Muscle layer of colon (tissue), 2 donors: ENCODE measurements at regions not wholly inside any gene's neighbourhood (a gene's known extent, or its start where the extent isn't known, plus 50 kb on each side); places are given as distances from the start of the nearest gene placed in this dataset.
"Not testable (repeated sequence)": the region's sequence is repeated elsewhere in the genome, so short reads cannot be mapped to it uniquely, and the experiment has no call there.

Experiments
- H3K27ac ChIP-seq: one replicate; pipeline ENCODE4 v1.7.0; 2013; ENCODE audit warnings: low read depth, mild to moderate bottlenecking, low read length, moderate library complexity
- H3K27me3 ChIP-seq, 2 donors: one replicate each; pipeline ENCODE4 v1.7.0; 2013; ENCODE audit warnings: low read length in 2 of 2, mild to moderate bottlenecking in 2 of 2; ENCODE audit not compliant: insufficient read depth in 2 of 2, control insufficient read depth in 1 of 2
- H3K36me3 ChIP-seq: one replicate; pipeline ENCODE4 v1.7.0; 2013; ENCODE audit warnings: mild to moderate bottlenecking, low read length; ENCODE audit not compliant: insufficient read depth
- H3K4me1 ChIP-seq: one replicate; pipeline ENCODE4 v1.7.0; 2013; ENCODE audit warnings: mild to moderate bottlenecking, low read length; ENCODE audit not compliant: insufficient read depth
- H3K4me3 ChIP-seq, 2 donors: one replicate each; pipeline ENCODE4 v1.7.0; 2013; ENCODE audit warnings: low read length in 2 of 2, low read depth in 1 of 2, mild to moderate bottlenecking in 1 of 2, moderate library complexity in 1 of 2
- H3K9ac ChIP-seq: one replicate; pipeline ENCODE4 v1.7.0; 2013; ENCODE audit warnings: low read length
- H3K9me3 ChIP-seq: one replicate; pipeline ENCODE4 v1.7.0; 2013; ENCODE audit warnings: mild to moderate bottlenecking, low read length
- donor health status: abdominal sarcoma.
- donor health status: Adenocarcinoma of cecum.

GRCh38 chr1:55813618-55814017, 598.5 kb upstream of the USP24 start:
- H3K36me3 ChIP-seq = no peaks in the 10 kb centered on the region
- peaks cover 24% of the 10 kb centered on the region for H3K4me1 ChIP-seq
- no peak overlapping the region for H3K27ac ChIP-seq

DNA sequence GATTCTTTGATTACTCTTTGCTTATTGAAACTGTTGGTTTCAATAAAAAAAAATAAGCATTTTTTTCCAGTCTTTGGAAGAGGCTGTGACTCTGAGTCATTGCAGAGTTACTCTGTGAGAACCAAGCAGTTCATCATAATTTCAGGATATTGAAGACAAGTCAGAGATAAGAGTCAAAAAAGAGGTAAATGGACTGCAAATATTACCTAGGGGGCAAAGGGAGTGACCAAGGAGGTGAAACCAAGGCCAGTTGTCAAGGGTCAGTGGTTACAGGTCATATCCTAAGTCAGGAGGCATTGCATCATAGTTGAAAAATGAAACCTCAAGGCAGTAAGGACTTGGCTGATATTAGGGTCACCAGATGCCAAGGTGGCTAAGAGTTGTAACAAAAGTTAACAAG, 597.1 kb upstream of the USP24 start:
- H3K27me3 ChIP-seq = no peaks in the 10 kb centered on the region
- H3K9ac ChIP-seq = no peak overlapping the region
- no peaks in the 10 kb centered on the region for H3K9me3 ChIP-seq
- H3K27ac ChIP-seq = no peak overlapping the region
- H3K4me3 ChIP-seq = no peak overlapping the region
- peaks cover 24% of the 10 kb centered on the region for H3K4me1 ChIP-seq
- H3K36me3 ChIP-seq = no peaks in the 10 kb centered on the region

More at GRCh38 chr1:55813618-55814017, 598.5 kb upstream of the USP24 start:
- Histone ChIP-seq H3K4me3 (no peak overlapping the region), H3K9ac (no peak overlapping the region), H3K27me3 (no peaks in the 10 kb centered on the region), H3K9me3 (no peaks in the 10 kb centered on the region)

GRCh38 chr1:55808263-55808662, 593.1 kb upstream of the USP24 start:
- Histone ChIP-seq H3K9me3 (no peaks in the 10 kb centered on the region), H3K4me1 (peaks cover 10% of the 10 kb centered on the region), H3K27ac (no peak overlapping the region)

DNA sequence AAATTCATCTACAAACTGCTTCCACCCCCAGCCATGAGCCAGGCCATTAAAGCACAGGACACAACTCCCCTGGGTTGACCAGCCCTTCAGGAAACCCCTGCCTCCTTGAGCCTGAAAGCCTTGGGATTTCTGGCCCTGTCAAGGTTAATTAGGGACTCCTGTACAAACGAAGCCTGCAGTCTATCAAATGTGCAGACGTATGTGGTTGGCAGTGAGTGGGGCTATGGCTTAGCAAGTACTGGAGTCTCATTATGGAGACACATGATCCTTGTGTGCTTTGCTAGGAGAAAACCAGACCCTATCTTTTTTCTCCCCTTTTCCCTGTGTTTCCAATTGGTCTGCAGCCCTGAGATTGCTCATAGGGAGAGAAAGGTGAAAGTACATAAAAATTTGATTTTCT, 588.3 kb upstream of the USP24 start:
- Histone ChIP-seq H3K27ac (no peak overlapping the region), H3K9me3 (no peaks in the 10 kb centered on the region), H3K9ac (no peak overlapping the region), H3K4me3 (no peak overlapping the region), H3K27me3 (no peaks in the 10 kb centered on the region), H3K4me1 (no peaks in the 10 kb centered on the region), H3K36me3 (no peaks in the 10 kb centered on the region)

More at GRCh38 chr1:55808263-55808662, 593.1 kb upstream of the USP24 start:
- Histone ChIP-seq H3K9ac (no peak overlapping the region), H3K27me3 (no peaks in the 10 kb centered on the region), H3K4me3 (no peak overlapping the region), H3K36me3 (no peaks in the 10 kb centered on the region)

DNA sequence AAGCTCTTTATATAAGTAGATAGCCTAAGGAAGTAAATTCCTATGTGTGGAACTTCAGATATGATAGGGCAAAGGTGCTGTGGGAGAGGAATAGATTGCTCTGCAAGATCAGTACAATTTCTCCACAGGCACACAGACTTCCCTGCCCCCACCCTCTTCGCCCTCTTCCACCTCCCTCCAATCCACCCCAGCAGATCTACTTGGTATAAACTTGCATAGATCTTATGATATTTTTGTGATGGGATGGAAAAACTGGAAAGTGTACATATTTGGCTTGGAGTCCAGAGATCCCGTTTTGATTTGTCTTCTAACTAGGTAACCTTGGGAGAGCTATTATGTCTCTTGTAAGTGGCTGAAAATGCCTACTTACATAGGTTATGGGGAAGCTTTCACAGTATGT, 586.3 kb upstream of the USP24 start:
- no peaks in the 10 kb centered on the region for H3K36me3 ChIP-seq
- H3K4me3 ChIP-seq = no peak overlapping the region
- no peaks in the 10 kb centered on the region for H3K9me3 ChIP-seq
- H3K9ac ChIP-seq = no peak overlapping the region
- H3K27me3 ChIP-seq = no peaks in the 10 kb centered on the region
- H3K27ac ChIP-seq = no peak overlapping the region
- H3K4me1 ChIP-seq = no peaks in the 10 kb centered on the region

GRCh38 chr1:55800503-55800902, 585.3 kb upstream of the USP24 start:
- Histone ChIP-seq H3K4me1 (no peaks in the 10 kb centered on the region), H3K9me3 (no peaks in the 10 kb centered on the region)

DNA sequence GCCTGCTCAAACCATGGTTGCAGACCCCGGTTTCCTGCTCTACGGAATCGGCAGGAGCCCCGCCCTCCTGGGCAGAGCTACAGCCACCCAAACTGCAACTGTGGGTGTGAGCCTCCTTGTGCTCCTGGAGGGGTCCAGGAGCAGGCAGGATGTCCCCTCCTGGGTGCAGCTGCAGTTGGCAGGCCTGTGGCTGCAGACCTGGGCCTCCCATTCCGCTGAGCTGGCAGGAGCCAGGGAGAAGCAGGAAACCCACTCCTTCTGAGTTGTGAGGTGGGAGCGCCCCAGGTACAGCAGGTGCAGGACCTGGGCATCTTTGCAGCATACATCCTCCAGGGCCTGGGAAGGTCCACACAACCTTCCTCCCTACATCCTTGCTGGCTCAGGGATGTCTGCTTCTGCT, 578.7 kb upstream of the USP24 start:
- no peaks in the 10 kb centered on the region for H3K4me1 ChIP-seq
- H3K27ac ChIP-seq = no peak overlapping the region
- H3K4me3 ChIP-seq = no peak overlapping the region
- no peaks in the 10 kb centered on the region for H3K36me3 ChIP-seq
- no peak overlapping the region for H3K9ac ChIP-seq
- H3K27me3 ChIP-seq = no peaks in the 10 kb centered on the region
- H3K9me3 ChIP-seq = no peaks in the 10 kb centered on the region

More at GRCh38 chr1:55800503-55800902, 585.3 kb upstream of the USP24 start:
- no peaks in the 10 kb centered on the region for H3K27me3 ChIP-seq
- no peaks in the 10 kb centered on the region for H3K36me3 ChIP-seq
- H3K9ac ChIP-seq = no peak overlapping the region
- no peak overlapping the region for H3K4me3 ChIP-seq
- no peak overlapping the region for H3K27ac ChIP-seq

- no peaks in the 10 kb centered on the region for H3K36me3 ChIP-seq
- H3K9ac ChIP-seq = no peak overlapping the region
- no peaks in the 10 kb centered on the region for H3K9me3 ChIP-seq
Observed at GRCh38 chr1:55792870-55793269, 577.7 kb upstream of the USP24 start.

DNA sequence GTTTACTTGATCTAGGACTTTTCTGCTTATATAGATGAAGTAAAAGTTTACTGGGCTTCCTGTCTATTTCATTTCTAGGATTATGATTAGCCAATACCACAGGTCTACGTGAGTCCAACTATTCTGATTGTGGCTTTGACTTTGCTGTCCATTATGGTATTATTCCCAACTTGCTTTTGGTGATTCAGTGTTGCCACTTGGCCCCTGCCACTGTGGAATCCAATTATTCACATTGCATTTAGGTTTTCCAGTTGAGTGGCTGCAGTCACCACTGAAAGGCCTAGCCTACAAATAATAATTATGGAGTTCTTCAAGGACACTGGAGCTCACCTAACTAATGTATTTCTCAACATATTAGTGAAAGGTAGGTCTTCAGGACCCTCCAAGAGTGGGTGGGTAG, 574.3 kb upstream of the USP24 start:
- Histone ChIP-seq H3K27ac (no peak overlapping the region), H3K9ac (no peak overlapping the region), H3K27me3 (no peaks in the 10 kb centered on the region), H3K4me1 (no peaks in the 10 kb centered on the region), H3K36me3 (no peaks in the 10 kb centered on the region), H3K9me3 (no peaks in the 10 kb centered on the region), H3K4me3 (no peak overlapping the region)

More at GRCh38 chr1:55792870-55793269, 577.7 kb upstream of the USP24 start:
- no peaks in the 10 kb centered on the region for H3K27me3 ChIP-seq
- no peaks in the 10 kb centered on the region for H3K4me1 ChIP-seq
- H3K4me3 ChIP-seq = no peak overlapping the region
- H3K27ac ChIP-seq = no peak overlapping the region

DNA sequence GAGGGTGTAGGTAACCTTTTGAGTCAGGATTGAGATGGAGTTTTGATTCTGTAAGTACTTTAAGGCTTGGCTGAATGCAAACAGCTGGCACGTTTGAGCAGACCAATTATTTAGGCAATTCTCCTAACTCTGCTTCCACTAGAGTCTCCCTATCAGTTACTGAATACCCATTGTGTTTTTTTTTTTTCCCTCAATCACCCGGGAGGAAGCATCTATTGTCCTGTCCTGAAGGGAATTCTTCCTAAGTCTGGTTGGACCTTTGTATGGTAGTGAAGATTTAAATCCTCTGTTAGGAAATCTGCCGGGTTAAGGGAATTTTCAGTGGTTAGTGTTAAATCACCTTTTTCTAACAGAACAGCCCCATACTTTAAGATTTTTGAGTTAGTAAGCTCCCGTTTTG, 571.2 kb upstream of the USP24 start:
- Histone ChIP-seq H3K9me3 (no peaks in the 10 kb centered on the region), H3K9ac (no peak overlapping the region), H3K27ac (no peak overlapping the region), H3K36me3 (no peaks in the 10 kb centered on the region), H3K27me3 (no peaks in the 10 kb centered on the region), H3K4me3 (no peak overlapping the region), H3K4me1 (peaks cover 10% of the 10 kb centered on the region)

DNA sequence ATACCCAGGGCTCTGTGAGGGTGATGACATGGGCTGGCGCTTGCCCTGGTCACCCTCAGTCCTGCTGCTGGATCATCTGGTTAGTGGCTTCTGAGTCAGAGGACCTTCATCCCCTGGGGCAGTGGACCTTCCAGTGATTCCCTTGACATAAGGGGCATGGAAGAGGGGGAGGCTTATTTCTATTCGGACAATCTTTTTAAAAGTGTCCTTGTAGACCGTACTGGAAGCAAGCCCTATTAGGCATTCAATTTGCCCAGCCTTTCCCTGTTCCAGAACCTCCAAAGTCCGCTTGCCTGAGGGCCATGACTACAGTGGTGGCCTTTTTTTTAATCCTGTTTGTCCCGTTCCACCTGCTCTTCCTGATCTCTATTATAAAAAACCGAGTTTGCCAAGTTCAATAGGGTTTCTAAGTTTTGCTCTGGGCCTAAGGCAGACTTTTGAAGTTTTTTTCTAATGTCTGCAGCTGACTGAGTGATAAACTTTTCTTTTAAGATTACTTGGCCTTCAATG, 569.8 kb upstream of the USP24 start:
- H3K27me3 ChIP-seq, H3K4me3 ChIP-seq, H3K27ac ChIP-seq, H3K36me3 ChIP-seq, H3K9me3 ChIP-seq, H3K9ac ChIP-seq: not testable (repeated sequence)
- H3K4me1 ChIP-seq = peaks cover 10% of the 10 kb centered on the region

GRCh38 chr1:55781944-55782482, 566.8 kb upstream of the USP24 start:
- H3K27ac ChIP-seq = peak overlapping the region; percentile 27
- H3K27me3 ChIP-seq = no peaks in the 10 kb centered on the region
- no peaks in the 10 kb centered on the region for H3K9me3 ChIP-seq
- peaks cover 10% of the 10 kb centered on the region for H3K4me1 ChIP-seq
- H3K9ac ChIP-seq = no peak overlapping the region
- H3K4me3 ChIP-seq = no peak overlapping the region
- no peaks in the 10 kb centered on the region for H3K36me3 ChIP-seq
